Central memory CD4-positive, alpha-beta T cell (primary cell): ENCODE measurements at regions not wholly inside any gene's neighbourhood (a gene's known extent, or its start where the extent isn't known, plus 50 kb on each side); places are given as distances from the start of the nearest gene placed in this dataset.

Source experiments
- DNase-seq: peaks from one replicate; pipeline ENCODE4 v3.0.0; 2022

DNA sequence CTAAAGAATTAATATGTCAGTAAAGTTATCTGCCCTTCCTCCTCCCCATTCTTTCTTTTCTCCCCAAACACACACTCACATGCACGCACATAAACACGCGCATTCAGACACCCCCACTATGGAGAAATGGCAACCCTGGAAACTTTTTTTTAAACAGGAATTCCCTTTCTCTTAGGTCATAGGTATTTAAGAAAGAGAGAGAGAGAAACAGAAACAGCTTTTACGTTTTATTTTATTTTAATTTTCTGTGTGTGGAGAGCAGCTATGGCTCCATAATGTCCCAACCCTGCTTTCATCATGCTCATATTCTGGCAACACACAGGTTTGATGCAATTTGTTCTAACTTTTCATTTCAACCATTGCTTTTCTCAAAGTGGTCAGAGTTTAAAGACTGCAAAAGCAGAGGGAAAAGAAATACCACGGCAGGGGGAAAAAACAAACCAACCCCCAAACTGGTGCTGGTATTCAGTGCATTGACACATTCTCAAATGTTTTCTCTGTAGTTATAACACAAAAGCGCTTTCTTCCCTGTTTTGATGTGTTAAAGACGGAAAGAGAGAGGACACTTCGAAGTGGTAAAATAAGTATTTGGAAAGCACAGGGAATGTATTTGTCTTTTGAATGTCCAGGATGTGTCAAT, 126.0 kb upstream of the TMEM161B start:
- DNase-seq = no peak

DNA sequence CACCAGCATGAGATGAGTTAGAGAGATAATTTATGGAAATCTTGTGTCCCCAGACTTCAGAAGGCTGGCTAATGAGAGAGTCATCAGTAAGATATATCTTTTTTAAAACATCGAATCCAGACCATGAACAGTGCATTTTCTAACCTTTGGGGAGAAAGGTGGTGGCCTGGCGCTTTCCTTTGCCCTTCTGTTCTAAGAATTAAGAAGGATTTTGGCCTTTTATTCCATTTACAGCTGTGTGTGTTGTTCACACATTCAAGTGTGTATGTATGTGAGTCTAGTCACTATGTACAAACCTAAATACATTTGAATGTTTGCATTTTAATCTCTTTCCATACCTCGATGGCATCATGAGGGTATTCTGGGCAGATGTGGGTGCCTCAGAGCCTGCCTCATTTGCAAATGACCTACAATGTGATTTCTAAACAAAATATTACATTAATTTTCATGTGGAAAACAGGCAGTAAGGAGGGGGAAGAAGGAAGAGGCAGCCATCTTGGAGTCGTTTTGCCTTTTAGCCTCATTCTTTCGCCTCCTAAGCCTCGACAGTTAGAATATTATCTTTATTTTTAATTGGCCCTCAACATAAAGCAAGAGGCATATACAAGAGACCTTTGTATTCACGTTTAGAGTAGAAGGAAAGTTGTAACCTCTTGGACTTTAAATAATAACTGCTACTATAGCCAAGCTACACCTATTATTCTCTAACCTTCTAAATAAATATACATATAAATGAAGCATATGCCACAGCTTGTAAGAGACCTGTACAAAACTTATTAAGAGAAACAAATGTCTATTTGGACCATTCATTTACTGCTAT, 125.3 kb upstream of the TMEM161B start:
- no peak for DNase-seq

DNA sequence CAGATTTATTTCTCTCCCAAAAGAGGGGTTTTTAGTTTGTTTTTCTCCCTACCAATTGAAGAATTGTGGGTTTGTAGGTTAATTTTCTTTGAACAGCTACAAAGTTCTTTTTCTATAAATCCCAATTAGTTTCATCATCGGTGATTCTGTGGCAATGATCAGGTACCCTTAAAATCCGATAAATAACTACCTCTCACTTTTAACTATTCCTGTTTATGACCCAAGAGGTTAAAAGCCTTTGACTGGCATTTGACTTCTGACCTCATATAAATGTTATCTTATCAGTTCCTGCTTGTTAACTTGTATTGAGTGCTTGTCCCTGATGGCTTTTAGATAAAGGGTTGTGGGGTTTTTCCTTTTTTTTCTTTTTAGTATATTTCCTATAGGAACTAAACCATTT, 124.4 kb upstream of the TMEM161B start:
- no peak for DNase-seq

DNA sequence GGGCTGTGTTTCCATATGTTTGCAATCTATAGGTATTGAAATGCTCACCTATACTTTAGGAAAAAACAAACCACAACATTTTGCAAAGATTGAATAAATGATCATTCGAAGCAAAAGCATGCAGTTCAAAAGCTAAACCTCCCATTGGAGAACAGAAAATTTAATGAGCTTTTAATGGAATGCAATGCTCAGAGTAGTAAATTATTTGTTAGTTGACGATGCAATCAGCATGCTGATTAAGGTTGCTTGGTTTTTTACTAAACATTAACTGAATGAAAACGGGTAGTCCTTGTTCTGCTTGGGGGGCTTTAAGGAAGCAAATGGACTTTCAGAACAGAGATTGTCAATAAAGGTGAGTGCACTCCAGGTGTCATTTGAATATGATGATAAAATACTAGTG, 123.3 kb upstream of the TMEM161B start:
- DNase-seq = no peak

DNA sequence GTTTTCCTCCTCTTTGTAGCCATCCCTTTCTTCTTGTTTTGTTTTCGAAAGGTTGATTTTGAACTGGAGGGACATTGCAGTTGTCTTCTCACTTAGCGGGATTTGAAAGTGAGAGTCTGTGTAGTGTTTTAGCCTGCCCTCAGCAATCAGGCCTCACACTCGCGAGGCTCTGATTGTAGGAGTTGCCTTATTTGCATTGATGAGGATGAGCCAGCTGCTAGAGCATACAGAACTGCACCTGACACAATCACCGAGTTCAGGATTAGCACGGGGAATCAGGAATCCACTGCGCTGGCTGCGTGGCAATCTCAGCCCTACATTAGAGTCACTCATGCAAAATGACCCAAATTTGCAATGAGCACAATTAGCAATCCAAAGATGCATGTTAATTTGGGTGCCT, 122.5 kb upstream of the TMEM161B start:
- DNase-seq = no peak

DNA sequence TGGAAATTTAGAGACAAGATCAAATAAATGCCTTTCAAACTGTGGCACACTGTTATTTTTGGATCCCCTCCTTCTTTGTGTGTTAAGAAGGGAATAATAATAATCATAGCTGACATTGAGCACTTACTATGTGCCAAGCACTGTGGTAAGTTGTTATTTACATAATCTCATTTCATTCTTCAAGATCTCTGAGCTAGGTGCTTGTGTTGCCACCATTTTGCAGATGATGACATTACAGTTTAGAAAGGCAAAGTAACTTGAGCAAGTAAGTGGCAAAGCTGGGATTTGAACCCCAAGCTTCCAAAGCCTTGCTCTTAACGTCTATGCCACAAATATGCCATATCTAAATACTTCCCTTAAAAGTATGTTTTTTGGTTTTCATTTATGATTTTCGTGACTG, 121.8 kb upstream of the TMEM161B start:
- DNase-seq = no peak

DNA sequence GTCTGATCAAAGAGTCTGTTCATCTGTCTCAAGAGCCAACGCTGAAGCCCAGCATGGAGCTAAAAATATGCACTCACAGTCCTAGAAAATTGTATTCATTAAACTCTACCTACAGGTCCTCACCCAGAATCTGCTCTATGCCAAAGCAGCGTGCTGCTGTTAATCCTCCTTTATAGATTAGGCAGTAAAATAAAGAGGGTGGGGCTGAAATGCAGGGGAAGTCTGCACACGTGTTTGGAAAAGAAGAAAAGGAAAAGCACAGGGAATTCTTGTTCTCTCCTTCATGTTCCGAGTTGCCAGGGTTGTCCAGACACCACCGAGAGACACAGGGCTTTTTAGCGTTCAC, 121.4 kb upstream of the TMEM161B start:
- DNase-seq = no peak

DNA sequence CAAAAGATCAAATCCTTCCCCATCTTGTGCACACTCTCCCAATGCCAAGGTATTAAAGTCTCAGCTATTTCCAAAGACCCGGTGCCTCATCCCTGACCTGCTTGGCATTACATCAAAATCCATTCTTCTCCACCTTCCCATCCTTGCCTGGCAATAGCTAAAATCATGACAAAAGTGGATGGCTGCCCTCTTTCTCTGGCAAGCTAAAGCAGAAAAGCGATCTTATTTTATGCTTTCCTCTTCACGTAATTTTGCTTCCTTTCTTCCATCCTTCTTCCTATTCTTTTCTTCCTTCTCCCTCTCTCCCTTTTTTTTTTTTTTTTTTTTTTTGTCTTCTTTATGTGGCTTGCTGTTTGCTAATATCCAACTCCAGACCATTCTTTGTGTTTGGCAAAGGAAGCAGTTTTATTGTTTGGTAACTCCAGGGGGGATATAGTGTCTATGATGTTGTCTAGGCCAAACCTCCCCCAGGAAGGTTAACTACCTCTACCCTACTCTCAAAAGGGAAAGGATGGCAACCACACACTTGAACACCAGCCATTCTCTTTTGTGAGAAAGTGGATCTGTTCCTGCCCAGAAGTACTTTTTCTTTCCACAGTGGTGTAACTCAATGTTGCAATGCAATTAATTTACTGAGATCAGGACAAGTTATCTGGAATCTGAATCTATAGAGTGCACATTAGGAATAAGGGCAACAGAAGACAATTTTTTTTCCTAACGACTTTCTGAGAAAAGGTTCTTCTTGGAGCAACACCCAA, 120.9 kb upstream of the TMEM161B start:
- no peak for DNase-seq

DNA sequence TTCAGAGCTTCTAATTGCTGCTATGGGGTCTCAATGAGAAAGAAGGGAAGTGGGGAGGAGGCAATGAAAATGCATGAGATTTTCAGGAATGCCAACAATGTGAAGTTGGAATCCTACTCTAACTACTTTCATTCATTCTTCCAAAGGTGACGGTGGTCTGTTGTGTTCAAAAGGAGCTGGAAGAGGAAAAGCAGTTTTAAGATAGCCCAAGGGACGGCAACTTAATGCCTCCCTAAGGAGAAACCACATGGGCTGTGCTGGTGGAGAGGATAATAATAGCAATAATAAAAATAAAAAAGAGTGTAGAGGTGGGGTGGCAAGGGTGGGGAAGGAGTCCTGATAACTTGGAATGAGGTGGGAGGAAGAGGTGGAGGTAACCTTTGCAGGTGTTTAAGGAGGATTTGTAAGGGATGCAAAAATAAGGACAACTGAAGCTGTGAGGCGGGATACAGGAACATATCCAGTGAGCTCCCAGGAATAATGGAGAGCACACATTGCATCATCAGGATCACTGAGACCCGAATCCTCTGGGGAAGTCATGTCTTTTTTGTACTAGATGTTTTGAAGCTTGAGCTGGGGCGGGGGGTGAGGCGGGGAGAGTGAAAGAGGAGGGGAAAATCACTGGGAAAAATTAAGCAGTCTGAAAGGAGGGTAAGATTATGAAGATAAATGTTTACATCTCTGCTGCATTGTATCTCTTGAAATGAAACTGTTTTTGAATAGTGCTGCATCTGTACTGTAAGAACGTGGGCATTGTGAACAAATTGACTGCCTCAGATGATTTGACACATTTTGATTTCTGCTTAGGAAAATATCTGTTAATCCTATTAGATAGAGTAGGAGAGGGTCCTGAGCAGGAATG, 120.1 kb upstream of the TMEM161B start:
- no peak for DNase-seq

DNA sequence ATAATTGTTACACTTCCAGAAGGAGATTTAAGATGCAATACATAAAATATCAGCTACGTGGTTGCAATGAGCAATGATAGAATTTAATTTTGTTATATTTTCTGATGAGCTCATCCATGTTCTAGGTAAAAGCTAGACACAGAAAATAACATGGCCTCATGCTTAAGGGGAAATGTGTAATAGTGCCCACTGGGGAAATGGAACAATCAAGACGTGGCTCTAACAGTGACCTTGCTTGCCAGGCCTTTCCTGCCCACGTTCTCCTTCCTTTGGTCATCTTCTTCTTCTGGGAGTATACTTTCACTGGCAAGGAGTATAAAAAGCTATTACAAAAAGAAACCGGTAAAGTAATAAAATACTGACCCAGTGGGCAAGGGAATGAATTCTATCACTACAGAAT, 116.2 kb upstream of the TMEM161B start:
- DNase-seq = no peak

DNA sequence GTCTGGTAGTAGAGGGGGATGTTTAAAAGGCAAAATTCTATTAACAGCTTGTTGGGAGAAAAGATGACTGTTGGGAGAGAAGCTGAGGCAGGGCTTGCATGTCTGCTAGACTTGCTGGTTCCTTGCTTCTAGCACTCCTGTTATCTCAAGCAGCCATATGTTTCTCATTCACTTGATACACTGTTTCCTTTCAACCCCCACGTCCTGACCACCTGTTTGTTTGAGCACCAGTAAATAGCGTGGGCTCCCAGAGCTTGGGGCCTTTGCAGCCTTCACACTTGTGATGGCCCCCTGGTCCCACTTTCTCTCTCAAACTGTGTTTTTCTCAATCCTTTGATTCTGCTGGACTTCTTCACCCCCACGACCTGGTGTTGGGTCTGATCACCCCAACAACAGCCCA, 111.7 kb upstream of the TMEM161B start:
- no peak for DNase-seq

DNA sequence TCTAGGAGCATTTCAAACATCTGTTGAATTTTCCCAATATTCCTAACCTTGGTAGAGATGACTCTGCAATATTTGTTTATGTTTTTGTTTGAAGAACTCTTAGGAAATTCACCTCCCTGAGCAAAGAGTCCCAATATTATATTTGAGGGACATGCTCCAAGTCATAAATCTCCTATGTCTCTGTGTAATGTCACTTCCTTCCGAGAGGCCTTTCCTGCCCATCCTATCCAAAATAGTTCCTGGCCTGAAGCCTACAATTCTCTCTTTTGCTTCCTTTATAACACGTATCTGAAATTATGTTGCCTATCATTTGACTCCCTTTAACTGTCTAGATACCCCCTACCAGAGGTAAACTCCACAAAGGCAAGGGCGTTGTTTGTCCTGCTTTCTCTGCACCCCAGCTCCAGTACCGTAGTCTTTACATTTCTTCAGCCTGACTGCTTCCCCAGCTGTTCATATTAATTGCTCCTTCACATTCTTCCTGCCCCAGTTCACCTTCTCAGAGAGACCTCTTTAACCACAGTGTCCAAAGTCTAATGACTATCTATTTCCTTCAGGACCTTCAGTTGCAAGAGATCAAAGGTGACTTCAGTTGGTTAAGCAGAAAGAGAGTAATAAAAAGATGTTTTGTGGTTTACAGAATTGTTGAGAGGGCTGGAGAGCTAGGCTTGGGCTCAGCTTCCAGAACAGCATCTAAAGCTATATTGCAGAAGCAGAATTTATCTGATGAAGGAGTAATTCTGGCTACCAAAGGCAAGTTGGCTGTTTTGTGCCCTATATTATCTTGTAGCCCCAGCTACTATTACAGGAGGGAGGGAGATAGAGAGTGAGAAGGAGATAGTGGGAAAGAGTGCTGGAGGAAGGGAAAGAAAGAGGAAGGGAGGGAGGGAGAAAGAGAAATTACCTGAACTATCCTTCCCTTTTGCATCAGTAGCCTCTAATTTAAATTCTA, 109.3 kb upstream of the TMEM161B start:
- no peak for DNase-seq

DNA sequence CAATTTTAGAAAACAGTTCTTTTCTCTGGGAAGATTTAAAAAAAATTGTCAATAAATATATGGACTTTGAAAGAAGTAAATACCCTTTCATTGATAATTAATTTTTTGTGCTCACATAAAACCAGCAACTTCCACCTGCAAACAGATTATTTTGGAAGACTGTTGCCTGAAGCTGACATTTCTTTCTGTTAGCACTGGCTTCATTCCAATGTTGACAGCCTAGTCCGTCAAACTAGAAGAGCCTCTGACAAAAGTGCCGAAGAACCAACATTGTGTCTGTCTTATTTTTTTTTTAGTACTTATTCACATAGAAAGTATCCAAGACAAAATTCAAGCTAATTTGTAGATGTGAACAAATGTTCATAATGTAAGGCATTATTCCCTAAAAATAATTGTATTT, 108.6 kb upstream of the TMEM161B start:
- DNase-seq = no peak

DNA sequence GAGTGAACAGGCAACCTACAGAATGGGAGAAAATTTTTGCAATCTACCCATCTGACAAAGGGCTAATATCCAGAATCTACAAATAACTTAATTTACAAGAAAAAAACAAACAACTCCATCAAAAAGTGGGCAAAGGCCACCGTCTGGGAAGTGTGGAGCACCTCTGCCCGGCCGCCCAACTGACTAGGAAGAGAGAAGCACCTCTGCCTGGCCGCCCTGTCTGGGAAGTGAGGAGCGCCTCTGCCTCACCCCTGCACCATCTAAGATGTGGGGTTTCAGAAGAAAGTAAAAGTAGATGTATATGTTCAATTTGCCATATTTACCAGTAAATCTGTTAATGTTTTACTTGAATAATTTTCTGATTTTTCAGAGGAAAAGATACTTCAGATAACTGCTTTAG, 108.1 kb upstream of the TMEM161B start:
- DNase-seq = no peak

DNA sequence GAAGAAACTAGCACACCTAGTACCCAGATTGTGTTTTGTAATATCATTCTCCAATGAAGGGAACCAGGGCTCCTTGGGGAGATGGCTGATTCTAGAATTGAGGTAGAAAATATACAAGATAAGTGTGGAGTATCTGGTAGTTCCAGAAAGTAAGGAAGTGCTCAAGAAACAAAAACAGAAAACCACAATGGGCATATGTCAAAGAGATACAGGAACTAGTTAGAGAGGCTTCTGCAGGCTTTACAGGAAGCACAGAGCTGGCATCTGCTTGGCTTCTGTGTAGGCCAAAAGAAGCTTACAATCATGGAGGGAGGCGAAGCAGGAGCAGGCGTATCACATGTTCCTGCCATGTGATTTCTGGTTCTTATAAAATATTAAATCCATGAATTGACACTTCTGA, 105.7 kb upstream of the TMEM161B start:
- no peak for DNase-seq

DNA sequence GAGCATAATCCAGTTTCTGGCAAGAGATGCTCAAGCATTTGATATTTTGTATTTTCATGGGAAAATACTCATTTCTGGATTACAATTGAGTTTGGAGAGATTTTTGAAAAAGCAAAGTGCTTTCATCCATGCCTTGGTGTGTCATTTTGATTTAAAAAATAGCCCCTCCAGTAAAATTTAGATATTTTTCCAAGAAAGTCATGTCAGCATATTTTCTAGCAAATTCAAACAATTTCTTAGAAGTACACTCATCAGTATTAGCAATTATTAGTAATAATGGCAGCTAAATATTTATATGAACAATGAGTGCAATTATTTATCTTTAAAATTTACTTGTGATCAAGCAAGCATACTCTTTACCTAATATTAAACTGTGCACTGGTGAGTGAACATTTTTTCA, 102.2 kb upstream of the TMEM161B start:
- DNase-seq = no peak

DNA sequence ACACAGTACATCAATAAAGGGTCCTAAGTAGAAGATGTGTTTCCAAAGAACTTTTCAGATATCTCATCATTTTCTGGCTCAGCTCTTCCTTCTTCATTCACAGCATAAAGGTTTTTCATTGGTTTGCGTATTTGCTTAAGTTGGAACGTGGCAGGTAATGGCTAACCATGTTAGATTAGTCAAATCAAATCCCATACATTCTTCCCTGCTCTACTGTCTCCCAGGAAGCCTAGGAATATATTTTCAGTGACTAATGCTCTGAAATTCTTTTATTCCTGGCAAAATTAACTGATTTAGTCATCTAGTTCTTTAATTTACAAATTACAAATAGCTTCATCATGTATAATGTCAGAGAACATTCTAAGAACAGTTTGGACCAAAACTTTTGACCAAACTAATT, 99.6 kb upstream of the TMEM161B start:
- DNase-seq = no peak

DNA sequence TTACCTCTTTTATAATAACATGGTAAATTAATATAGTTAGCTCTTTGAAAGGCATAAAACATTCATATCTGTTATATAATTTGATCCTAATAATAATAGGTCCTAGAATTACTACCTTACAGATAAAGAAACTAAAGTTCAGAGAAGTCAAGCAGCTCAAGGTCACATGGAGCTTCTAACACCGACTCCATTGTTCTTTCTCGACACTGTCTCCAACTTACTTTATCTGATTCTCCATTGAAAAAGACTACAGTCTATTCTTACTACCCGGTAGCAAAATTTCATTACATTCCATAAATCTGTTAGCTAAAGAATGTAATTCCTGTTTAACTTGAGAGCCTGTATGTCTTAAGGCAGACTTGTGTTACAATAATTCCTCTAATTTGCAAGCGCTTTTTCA, 96.3 kb upstream of the TMEM161B start:
- DNase-seq = no peak

DNA sequence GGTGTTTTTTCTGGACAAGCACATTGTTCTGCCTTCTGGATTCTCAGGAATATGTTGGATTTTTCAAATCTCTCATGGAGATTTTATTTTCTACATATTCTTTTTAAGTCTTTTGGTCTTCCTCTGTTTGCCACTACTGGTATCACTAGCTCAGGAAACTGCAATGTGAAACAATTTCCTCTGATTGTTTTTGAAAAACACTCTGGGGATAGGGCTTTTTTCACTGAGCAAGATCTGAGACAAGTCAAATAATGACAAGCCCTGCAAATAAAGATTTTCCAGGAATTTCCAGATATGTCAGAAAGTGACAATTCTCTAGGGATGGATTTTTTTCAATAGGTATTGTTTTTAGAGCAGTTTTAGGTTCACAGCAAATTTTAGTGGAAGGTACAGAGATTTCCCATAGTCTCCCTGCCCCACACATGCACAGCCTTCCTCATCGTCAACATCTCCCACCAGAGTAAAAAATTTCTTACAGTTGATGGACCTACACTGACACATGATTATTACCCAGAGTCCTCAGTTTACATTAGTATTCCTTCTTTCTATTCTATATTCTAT, 86.9 kb upstream of the TMEM161B start:
- DNase-seq = no peak

DNA sequence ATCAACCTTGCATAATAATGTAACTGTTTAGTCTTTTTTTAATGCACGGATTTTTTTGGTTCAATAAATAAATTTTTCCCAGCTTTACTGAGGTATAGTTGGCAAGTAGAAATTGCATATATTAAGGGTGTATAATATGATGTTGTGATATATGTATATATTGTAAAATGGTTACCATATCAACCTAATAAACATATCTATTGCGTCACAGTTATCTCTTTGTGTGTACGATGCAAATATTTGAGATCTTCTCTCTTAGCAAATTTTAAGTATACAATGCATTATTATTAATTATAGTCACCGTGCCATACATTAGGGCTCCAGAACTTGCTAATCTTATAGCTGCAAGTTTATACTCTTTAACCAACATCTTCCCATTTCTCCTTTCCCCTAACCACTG, 57.2 kb upstream of the TMEM161B start:
- DNase-seq = no peak

DNA sequence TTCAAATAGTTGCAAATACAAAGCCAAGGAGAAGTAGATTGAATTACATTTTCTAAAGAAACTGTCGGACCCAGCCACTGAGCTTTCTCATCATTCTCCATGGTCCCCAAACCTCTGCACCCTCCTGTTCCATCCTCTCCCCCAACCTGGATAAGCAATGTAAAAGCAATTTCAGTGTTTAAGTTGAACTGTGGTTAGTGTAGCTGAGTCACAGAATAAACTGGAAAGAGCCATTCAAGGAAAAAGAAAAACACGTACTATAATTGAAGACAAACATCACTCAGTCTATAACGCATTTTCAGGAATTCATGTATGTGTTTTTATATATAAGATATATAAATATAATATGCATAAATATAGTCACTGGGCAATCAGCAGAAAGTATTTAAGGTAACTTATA, 54.1 kb upstream of the TMEM161B start:
- no peak for DNase-seq
